SK-N-SH (cell line): ENCODE measurements at regions not wholly inside any gene's neighbourhood (a gene's known extent, or its start where the extent isn't known, plus 50 kb on each side); places are given as distances from the start of the nearest gene placed in this dataset.

Experiments used
- CTCF ChIA-PET: fragments of 300-600, 350-600 bp; formaldehyde crosslinking; extraction: SDS; loops from one replicate; lab custom pipeline; 2021; lab: Yijun Ruan, JAX
- POLR2A ChIA-PET: fragments of 350-600 bp; sonication (Branson Sonifier 250); formaldehyde crosslinking; extraction: SDS; loops from one replicate; lab custom pipeline; 2020; ENCODE audit warnings: antibody characterized with exemption, inconsistent platforms; lab: Yijun Ruan, JAX
- DNase-seq: peaks from one replicate; pipeline ENCODE4 v3.0.0; 2012
- H2AFZ ChIP-seq: fragments of 200-600 bp; sonication (generic); 2 replicates; pipeline ENCODE4 v1.8.1; 2016; ENCODE audit warnings: antibody characterized with exemption, mild to moderate bottlenecking, low read depth
- H3F3A ChIP-seq: fragments of 200-600 bp; sonication (generic); replicated peaks from 2 replicates; pipeline ENCODE3; 2016; ENCODE audit warnings: antibody characterized with exemption, mild to moderate bottlenecking; ENCODE audit not compliant: insufficient read depth
- H3K27ac ChIP-seq, 2 experiments: fragments of 200-500 bp in 1 of 2; fragments of 200-600 bp in 1 of 2; sonication (Bioruptor generic) in 1 of 2; sonication (generic), shearing (Covaris generic) in 1 of 2; 2 replicates each; pipeline versions ENCODE4 v1.5.1 to v1.6.1; 2014 to 2016; ENCODE audit warnings: low read depth in 2 of 2, inconsistent platforms in 1 of 2, low read length in 1 of 2, mild to moderate bottlenecking in 1 of 2, mixed read lengths in 1 of 2
- H3K27me3 ChIP-seq: fragments of 200-600 bp; sonication (generic), shearing (Covaris generic); 2 replicates; pipeline ENCODE4 v1.6.1; 2016; ENCODE audit warnings: mixed run types; ENCODE audit not compliant: insufficient read depth
- H3K36me3 ChIP-seq, 2 experiments: fragments of 200-500 bp in 1 of 2; fragments of 200-600 bp in 1 of 2; sonication (Bioruptor generic) in 1 of 2; sonication (generic) in 1 of 2; replicated peaks in 1 of 2; 2 replicates each; pipeline versions ENCODE3 to v1.5.1; 2014 to 2016; ENCODE audit warnings: low read length in 1 of 2, mild to moderate bottlenecking in 1 of 2; ENCODE audit not compliant: insufficient read depth in 2 of 2, control insufficient read depth in 1 of 2
- H3K4me1 ChIP-seq, 2 experiments: fragments of 200-500 bp in 1 of 2; fragments of 200-600 bp in 1 of 2; sonication (Bioruptor generic) in 1 of 2; sonication (generic), shearing (Covaris generic) in 1 of 2; 2 replicates each; pipeline versions ENCODE4 v1.5.1 to v1.6.1; 2014 to 2016; ENCODE audit warnings: low read depth in 1 of 2, low read length in 1 of 2, mixed run types in 1 of 2; ENCODE audit not compliant: insufficient read depth in 2 of 2, control insufficient read depth in 1 of 2
- H3K4me2 ChIP-seq: fragments of 200-600 bp; sonication (generic), shearing (Covaris generic); 2 replicates; pipeline ENCODE4 v1.6.1; 2017; ENCODE audit warnings: mixed run types
- H3K4me3 ChIP-seq, 2 experiments: fragments of 200-500 bp in 1 of 2; fragments of 200-600 bp in 1 of 2; sonication (Bioruptor generic) in 1 of 2; sonication (generic), shearing (Covaris generic) in 1 of 2; 2 replicates each; pipeline versions ENCODE4 v1.5.1 to v1.8.1; 2014 to 2016; ENCODE audit warnings: low read depth in 2 of 2, inconsistent platforms in 1 of 2, low read length in 1 of 2, mild to moderate bottlenecking in 1 of 2, mixed read lengths in 1 of 2, moderate library complexity in 1 of 2
- H3K79me2 ChIP-seq: fragments of 200-600 bp; sonication (generic); 2 replicates; pipeline ENCODE4 v1.8.1; 2017; ENCODE audit warnings: mild to moderate bottlenecking; ENCODE audit not compliant: insufficient read depth
- H3K9ac ChIP-seq: fragments of 200-600 bp; sonication (generic); 2 replicates; pipeline ENCODE4 v1.6.1; 2017; ENCODE audit warnings: mixed run types
- H3K9me2 ChIP-seq: fragments of 200-600 bp; sonication (generic); 2 replicates; pipeline ENCODE4 v1.6.1; 2017; ENCODE audit warnings: mixed run types
- H3K9me3 ChIP-seq: fragments of 200-600 bp; sonication (generic); 2 replicates; pipeline ENCODE4 v1.6.1; 2017; ENCODE audit warnings: mixed run types, mild to moderate bottlenecking, moderate library complexity
- H4K20me1 ChIP-seq: fragments of 200-600 bp; sonication (generic); 2 replicates; pipeline ENCODE4 v1.6.1; 2017; ENCODE audit warnings: mild to moderate bottlenecking, mixed run types; ENCODE audit not compliant: insufficient read depth
- CHD2 ChIP-seq: fragments of 150-350 bp; IDR thresholded peaks from 2 replicates; pipeline ENCODE4 v1.6.1; 2018; ENCODE audit warnings: low read length; ENCODE audit not compliant: partially characterized antibody
- FOSL2 ChIP-seq: IDR thresholded peaks from 2 replicates; pipeline ENCODE4 v1.4.0; 2012; ENCODE audit warnings: low read depth, mild to moderate bottlenecking, moderate library complexity, borderline replicate concordance
- FOXJ3 ChIP-seq: sonication (generic); formaldehyde crosslinking; IDR thresholded peaks from 2 replicates; pipeline ENCODE4 v1.5.1; 2020; ENCODE audit warnings: mild to moderate bottlenecking, missing genetic modification reagents
- GABPA ChIP-seq: IDR thresholded peaks from 2 replicates; pipeline ENCODE4 v1.4.0; 2012; ENCODE audit warnings: low read depth, mild to moderate bottlenecking
- GATA2 ChIP-seq: sonication (generic); formaldehyde crosslinking; IDR thresholded peaks from 2 replicates; pipeline ENCODE4 v1.5.0; 2020; ENCODE audit warnings: mild to moderate bottlenecking, missing genetic modification reagents
- IRF3 ChIP-seq: fragments of 150-350 bp; IDR thresholded peaks from 2 replicates; pipeline ENCODE4 v1.6.1; 2016; ENCODE audit warnings: mild to moderate bottlenecking, low read depth, low read length
- NFIC ChIP-seq: IDR thresholded peaks from 2 replicates; pipeline ENCODE4 v1.4.0; 2012; ENCODE audit warnings: borderline replicate concordance
- NRF1 ChIP-seq: IDR thresholded peaks from 2 replicates; pipeline ENCODE4 v1.6.1; 2012; ENCODE audit warnings: low read depth, mild to moderate bottlenecking, low read length
- SIN3A ChIP-seq: IDR thresholded peaks from 2 replicates; pipeline ENCODE4 v1.6.1; 2012; ENCODE audit warnings: low read depth, mild to moderate bottlenecking, low read length, moderate library complexity, borderline replicate concordance
- USF1 ChIP-seq: IDR thresholded peaks from 2 replicates; pipeline ENCODE4 v1.4.0; 2012; ENCODE audit warnings: low read depth, borderline replicate concordance
- YY1 ChIP-seq: IDR thresholded peaks from 2 replicates; pipeline ENCODE4 v1.4.0; 2012; ENCODE audit warnings: low read depth, mild to moderate bottlenecking
- ZBTB33 ChIP-seq: IDR thresholded peaks from 2 replicates; pipeline ENCODE4 v1.4.0; 2012; ENCODE audit warnings: low read depth, borderline replicate concordance
- WGBS: methylation state at CpG from one replicate; pipeline ENCODE4 v1.1.6; 2017; ENCODE audit warnings: low lambda C conversion rate; 5-methylcytosine and 5-hydroxymethylcytosine counted together

- TF ChIP-seq ZBTB33 (no peak), YY1 (no peak), FOXJ3 (CRISPR knock-in tag) (no peak), GABPA (no peak), USF1 (no peak), IRF3 (no peak), CHD2 (no peak), SIN3A (no peak), NRF1 (no peak), GATA2 (CRISPR knock-in tag) (no peak), NFIC (no peak)
These were observed 211.1 kb downstream of the GLUD2 start (continued) for GRCh38 chrX:121258545-121258944.

GRCh38 chrX:121259170-121259569 is 211.8 kb downstream of the GLUD2 start:
- H3K9me2 ChIP-seq, result no peaks in the 10 kb centered on the region
- H3K9me3 ChIP-seq, result no peaks in the 10 kb centered on the region
- H4K20me1 ChIP-seq, result no peaks in the 10 kb centered on the region
- no peaks in the 10 kb centered on the region for H3K27me3 ChIP-seq
- no peaks in the 10 kb centered on the region for H3K4me1 ChIP-seq
- no peak for DNase-seq
- no peak overlapping the region for H3K27ac ChIP-seq
- TF ChIP-seq FOSL2 (no peak), USF1 (no peak)
- CTCF ChIA-PET, result interaction anchor here (1.2 kb wide), 1 partner anchor 13 kb away, joined by 3 read pairs; no protein-coding TSS in a partner anchor
- POLR2A ChIA-PET, result no interaction called here
- no peak overlapping the region for H2AFZ ChIP-seq
- no peak overlapping the region for H3K4me2 ChIP-seq
- no peaks in the 10 kb centered on the region for H3K36me3 ChIP-seq
- no peaks in the 10 kb centered on the region; the same call in 1 of the 2 replicates for H3K79me2 ChIP-seq
- no peaks in the 10 kb centered on the region for H3F3A ChIP-seq
- H3K4me3 ChIP-seq, result no peak overlapping the region
- H3K9ac ChIP-seq, result no peak overlapping the region
- WGBS, result 4% methylated on average over 2 of the region's 2 CpGs
